ENCODE measurements at regions not wholly inside any gene's neighbourhood (a gene's known extent, or its start where the extent isn't known, plus 50 kb on each side); places are given as distances from the start of the nearest gene placed in this dataset.

DNA sequence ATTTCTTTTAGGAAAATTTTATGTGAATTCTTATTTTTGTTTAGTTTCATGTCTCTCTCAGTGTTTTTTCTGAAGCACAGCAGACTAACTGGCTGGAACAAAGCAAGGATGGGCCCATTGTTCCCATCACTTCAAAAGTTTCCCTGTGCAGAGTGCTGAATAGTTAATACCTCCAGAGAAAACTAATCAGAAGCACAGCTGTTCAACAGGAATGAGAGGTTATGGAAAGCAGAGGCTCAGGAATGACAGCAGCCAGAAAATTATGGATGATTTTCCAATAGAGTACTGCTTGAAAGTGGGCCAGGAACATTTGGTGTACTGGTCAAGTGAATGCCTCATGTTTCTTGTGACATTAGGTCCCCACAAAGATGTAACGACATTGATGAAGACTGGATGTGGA is 173.0 kb upstream of the TARS1 start:
- no peak for TF ChIP-seq TAF1 (IDR thresholded peaks at IDR 0.05; ENCODE audit: low read depth)
- no peak for TF ChIP-seq CTCF (IDR thresholded peaks at IDR 0.05; ENCODE audit: poor library complexity, severe bottlenecking)
- no peak for TF ChIP-seq EP300 (conservative IDR thresholded peaks at IDR 0.05; ENCODE audit: poor library complexity, severe bottlenecking)
- TF ChIP-seq POLR2AphosphoS5 (IDR thresholded peaks at IDR 0.05), result no peak
- TF ChIP-seq RAD21 (conservative IDR thresholded peaks at IDR 0.05), result no peak

Data from neural cell (in vitro differentiated cells).